ENCODE measurements at regions not wholly inside any gene's neighbourhood (a gene's known extent, or its start where the extent isn't known, plus 50 kb on each side); places are given as distances from the start of the nearest gene placed in this dataset.

- intact Hi-C loops (cut with DNase I) = no loop called here
- TF ChIP-seq, protein P1, sequence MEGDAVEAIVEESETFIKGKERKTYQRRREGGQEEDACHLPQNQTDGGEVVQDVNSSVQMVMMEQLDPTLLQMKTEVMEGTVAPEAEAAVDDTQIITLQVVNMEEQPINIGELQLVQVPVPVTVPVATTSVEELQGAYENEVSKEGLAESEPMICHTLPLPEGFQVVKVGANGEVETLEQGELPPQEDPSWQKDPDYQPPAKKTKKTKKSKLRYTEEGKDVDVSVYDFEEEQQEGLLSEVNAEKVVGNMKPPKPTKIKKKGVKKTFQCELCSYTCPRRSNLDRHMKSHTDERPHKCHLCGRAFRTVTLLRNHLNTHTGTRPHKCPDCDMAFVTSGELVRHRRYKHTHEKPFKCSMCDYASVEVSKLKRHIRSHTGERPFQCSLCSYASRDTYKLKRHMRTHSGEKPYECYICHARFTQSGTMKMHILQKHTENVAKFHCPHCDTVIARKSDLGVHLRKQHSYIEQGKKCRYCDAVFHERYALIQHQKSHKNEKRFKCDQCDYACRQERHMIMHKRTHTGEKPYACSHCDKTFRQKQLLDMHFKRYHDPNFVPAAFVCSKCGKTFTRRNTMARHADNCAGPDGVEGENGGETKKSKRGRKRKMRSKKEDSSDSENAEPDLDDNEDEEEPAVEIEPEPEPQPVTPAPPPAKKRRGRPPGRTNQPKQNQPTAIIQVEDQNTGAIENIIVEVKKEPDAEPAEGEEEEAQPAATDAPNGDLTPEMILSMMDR (IDR thresholded peaks at IDR 0.05) = no peak
- Histone ChIP-seq H3K4me1 (no peaks in the 10 kb centered on the region), H3K27ac (no peak overlapping the region), H3K9me3 (no peaks in the 10 kb centered on the region), H3K27me3 (no peaks in the 10 kb centered on the region), H3K36me3 (no peaks in the 10 kb centered on the region), H3K4me3 (no peak overlapping the region)
- FAIRE-seq (peak; percentile 99), DNase-seq (no peak), ATAC-seq (no peak)
- WGBS, 2 donors = 84 to 92% methylated on average over 10 of the region's 10 CpGs
Measured at GRCh38 chr7:7060828-7061599, 121.3 kb upstream of the C1GALT1 start.

GRCh38 chr7:7077945-7078344 lies 104.4 kb upstream of the C1GALT1 start:
- no peaks in the 10 kb centered on the region for H3K36me3 ChIP-seq
- TF ChIP-seq, protein P1 (IDR thresholded peaks at IDR 0.05) = no peak
- FAIRE-seq = no peak
- H3K4me3 ChIP-seq = no peak overlapping the region
- ATAC-seq = no peak
- no peak overlapping the region for H3K27ac ChIP-seq
- no peaks in the 10 kb centered on the region for H3K27me3 ChIP-seq
- intact Hi-C loops (cut with DNase I) = no loop called here
- WGBS, 2 donors = 62 to 69% methylated on average over 8 of the region's 8 CpGs
- DNase-seq = no peak
- no peaks in the 10 kb centered on the region for H3K4me1 ChIP-seq
- no peaks in the 10 kb centered on the region for H3K9me3 ChIP-seq

DNA sequence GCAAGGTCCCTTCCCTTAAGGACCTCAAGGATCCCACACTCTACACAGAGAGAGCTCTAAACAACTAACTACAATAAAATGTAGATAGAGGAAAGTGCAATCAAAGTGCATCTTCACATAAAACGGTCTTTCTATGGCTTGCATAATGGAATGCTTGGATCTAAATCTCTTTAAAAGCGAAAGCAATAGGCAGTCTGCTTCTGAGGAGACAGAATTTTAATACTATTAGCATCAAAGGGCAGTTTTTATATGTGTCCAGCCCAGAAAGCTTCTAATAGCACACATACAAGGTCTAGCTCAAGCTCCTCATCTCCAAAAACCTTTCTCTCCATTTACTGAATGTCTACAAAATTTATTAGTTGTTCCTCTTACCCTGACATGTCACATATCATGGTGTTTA lies 101.5 kb upstream of the C1GALT1 start:
- Histone ChIP-seq H3K9me3 (no peaks in the 10 kb centered on the region), H3K4me3 (no peak overlapping the region), H3K27me3 (no peaks in the 10 kb centered on the region), H3K36me3 (no peaks in the 10 kb centered on the region), H3K27ac (no peak overlapping the region), H3K4me1 (no peaks in the 10 kb centered on the region)
- intact Hi-C loops (cut with DNase I) = no loop called here
- no peak for FAIRE-seq
- WGBS, 2 donors = 37% methylated on average over 2 of the region's 2 CpGs
- no peak for DNase-seq
- TF ChIP-seq, protein P1 (IDR thresholded peaks at IDR 0.05) = no peak
- ATAC-seq = no peak

DNA sequence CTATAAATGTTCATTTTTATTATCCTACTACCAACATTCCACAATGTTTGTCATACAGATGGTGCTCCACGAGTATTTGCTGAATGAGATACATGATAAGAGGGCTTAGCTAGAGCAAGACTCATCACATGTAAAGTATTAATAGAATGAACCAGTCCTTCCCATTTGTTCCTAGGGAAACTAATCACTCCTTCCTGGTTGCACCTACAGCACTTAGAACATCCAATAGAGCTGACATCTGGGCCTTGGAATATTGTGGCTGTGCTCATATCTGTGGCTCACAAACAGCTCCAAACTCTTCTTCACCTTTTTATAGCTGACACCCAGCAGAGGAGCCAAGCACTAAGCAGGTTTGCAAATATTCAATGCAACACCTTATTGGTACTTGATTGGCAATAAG lies 91.9 kb upstream of the C1GALT1 start:
- H3K4me1 ChIP-seq = no peaks in the 10 kb centered on the region
- H3K36me3 ChIP-seq = no peaks in the 10 kb centered on the region
- ATAC-seq (peak in 2 of 4 donors; percentile 53 to 59), FAIRE-seq (no peak), DNase-seq (no peak)
- no peaks in the 10 kb centered on the region for H3K27me3 ChIP-seq
- no peak overlapping the region for H3K27ac ChIP-seq
- TF ChIP-seq, protein P1 (IDR thresholded peaks at IDR 0.05) = no peak
- H3K9me3 ChIP-seq = no peaks in the 10 kb centered on the region
- no peak overlapping the region for H3K4me3 ChIP-seq
- intact Hi-C loops (cut with DNase I) = no loop called here
- WGBS, 2 donors = 35 to 62% methylated on average over 1 of the region's 1 CpG

GRCh38 chr7:7098280-7098818 lies 84.0 kb upstream of the C1GALT1 start:
- 95 to 100% methylated on average over 1 of the region's 1 CpG for WGBS, 2 donors
- ATAC-seq = no peak
- no peak overlapping the region for H3K4me3 ChIP-seq
- H3K4me1 ChIP-seq = peaks cover 0 to 6% (median 0%) of the 10 kb centered on the region in 3 donors
- no peaks in the 10 kb centered on the region for H3K36me3 ChIP-seq
- H3K27ac ChIP-seq = no peak overlapping the region
- H3K27me3 ChIP-seq = no peaks in the 10 kb centered on the region
- TF ChIP-seq, protein P1 (IDR thresholded peaks at IDR 0.05) = no peak
- DNase-seq = no peak
- intact Hi-C loops (cut with DNase I) = no loop called here
- FAIRE-seq = no peak
- H3K9me3 ChIP-seq = no peaks in the 10 kb centered on the region
